ENCODE measurements at regions not wholly inside any gene's neighbourhood (a gene's known extent, or its start where the extent isn't known, plus 50 kb on each side); places are given as distances from the start of the nearest gene placed in this dataset.

DNA sequence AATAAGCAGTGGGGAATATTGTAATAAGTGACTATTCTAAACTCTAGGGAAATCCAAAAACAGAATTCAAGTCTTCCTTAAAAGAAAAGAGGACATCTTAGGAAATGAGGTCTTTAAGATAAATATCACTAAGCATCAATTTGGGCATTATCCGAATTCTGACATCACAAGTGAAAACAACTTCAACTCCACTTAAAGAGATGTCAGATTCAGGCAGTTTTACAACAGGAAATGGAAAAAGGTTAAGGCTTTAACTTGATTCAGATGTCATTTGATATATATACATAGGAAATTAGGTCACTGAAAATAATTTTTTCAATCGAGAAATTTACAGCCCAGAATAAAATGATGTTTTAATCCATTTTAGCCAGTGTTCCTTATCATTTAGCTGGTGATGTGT lies 435.4 kb downstream of the SETD4 start:
- DNase-seq (no peak), ATAC-seq (no peak), FAIRE-seq (no peak)
- 60 to 70% methylated on average over 2 of the region's 2 CpGs for WGBS, 2 donors
- Histone ChIP-seq H3K4me1 (no peaks in the 10 kb centered on the region), H3K4me3 (no peak overlapping the region), H3K9me3 (no peaks in the 10 kb centered on the region), H3K36me3 (no peaks in the 10 kb centered on the region), H3K27me3 (peaks cover 0 to 3% (median 0%) of the 10 kb centered on the region in 4 donors), H3K27ac (no peak overlapping the region)
- intact Hi-C loops (cut with DNase I), result no loop called here
- TF ChIP-seq, protein P1, sequence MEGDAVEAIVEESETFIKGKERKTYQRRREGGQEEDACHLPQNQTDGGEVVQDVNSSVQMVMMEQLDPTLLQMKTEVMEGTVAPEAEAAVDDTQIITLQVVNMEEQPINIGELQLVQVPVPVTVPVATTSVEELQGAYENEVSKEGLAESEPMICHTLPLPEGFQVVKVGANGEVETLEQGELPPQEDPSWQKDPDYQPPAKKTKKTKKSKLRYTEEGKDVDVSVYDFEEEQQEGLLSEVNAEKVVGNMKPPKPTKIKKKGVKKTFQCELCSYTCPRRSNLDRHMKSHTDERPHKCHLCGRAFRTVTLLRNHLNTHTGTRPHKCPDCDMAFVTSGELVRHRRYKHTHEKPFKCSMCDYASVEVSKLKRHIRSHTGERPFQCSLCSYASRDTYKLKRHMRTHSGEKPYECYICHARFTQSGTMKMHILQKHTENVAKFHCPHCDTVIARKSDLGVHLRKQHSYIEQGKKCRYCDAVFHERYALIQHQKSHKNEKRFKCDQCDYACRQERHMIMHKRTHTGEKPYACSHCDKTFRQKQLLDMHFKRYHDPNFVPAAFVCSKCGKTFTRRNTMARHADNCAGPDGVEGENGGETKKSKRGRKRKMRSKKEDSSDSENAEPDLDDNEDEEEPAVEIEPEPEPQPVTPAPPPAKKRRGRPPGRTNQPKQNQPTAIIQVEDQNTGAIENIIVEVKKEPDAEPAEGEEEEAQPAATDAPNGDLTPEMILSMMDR (IDR thresholded peaks at IDR 0.05), result no peak

DNA sequence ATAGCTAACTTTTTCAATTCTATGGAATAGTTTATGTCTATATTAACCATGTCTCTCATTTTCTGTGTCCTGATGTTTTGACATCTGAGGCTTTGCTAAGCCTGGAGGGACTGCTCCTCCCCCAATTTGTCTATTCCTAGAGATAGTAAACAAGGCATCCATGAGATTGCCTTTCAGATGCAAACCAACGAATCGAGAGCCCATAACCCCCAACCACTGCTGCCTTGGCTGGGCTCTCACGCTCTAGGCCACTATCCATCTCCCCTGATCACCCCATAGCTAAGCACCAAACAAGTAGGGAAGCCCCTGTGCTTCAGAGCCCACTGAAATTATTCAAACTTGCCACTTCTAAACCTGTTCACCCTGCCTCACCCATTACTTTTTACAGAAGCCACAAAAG lies 437.7 kb downstream of the SETD4 start:
- no peaks in the 10 kb centered on the region for H3K36me3 ChIP-seq
- FAIRE-seq (no peak), ATAC-seq (no peak), DNase-seq (no peak)
- intact Hi-C loops (cut with DNase I), result no loop called here
- TF ChIP-seq, protein P1 (IDR thresholded peaks at IDR 0.05), result no peak
- no peaks in the 10 kb centered on the region for H3K27me3 ChIP-seq
- H3K4me3 ChIP-seq, result no peak overlapping the region
- H3K9me3 ChIP-seq, result no peaks in the 10 kb centered on the region
- H3K4me1 ChIP-seq, result no peaks in the 10 kb centered on the region
- no peak overlapping the region for H3K27ac ChIP-seq
- 91 to 92% methylated on average over 3 of the region's 3 CpGs for WGBS, 2 donors

DNA sequence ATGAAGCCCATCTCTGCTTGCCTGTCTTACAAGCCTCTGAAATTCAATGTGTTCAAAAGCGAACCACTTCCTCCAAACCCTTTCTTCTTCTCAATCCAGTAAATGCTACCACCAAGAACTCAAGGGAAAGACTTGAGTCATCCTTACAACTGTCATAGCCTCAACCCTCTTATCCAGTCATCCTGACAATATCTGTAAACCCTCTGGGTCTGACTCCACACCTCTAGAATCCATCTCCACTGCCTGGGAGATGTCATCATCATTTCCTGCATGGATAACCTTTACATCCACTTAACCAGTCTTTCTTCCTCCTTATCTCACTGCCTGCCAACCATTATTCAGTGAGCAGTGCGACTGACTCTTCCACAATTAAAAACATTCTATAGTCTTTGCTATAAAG lies 441.1 kb downstream of the SETD4 start:
- no peak for DNase-seq

DNA sequence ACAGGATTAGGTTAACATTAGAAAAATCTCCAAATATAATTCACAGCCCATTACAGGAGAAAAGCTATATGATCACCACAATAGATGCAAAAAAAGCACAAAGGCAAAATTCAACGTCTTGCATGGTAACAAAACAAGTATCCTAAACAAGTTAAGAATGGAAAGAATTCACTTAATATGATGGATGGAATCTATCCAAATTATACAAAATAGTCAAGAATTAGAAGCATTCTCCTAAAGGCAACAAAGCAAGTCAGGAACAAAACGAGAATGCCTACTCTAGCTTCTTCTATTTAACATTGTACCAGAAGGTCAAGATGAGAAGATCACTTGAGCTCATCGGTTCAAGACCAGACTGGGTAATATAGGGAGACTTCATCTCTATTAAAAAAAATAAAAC lies 442.8 kb downstream of the SETD4 start:
- TF ChIP-seq, protein P1 (IDR thresholded peaks at IDR 0.05), result no peak
- 78 to 83% methylated on average over 3 of the region's 3 CpGs for WGBS, 2 donors
- ATAC-seq, result no peak
- Histone ChIP-seq H3K9me3 (no peaks in the 10 kb centered on the region), H3K27me3 (no peaks in the 10 kb centered on the region), H3K36me3 (no peaks in the 10 kb centered on the region), H3K27ac (no peak overlapping the region), H3K4me1 (peaks cover 0 to 5% (median 0%) of the 10 kb centered on the region in 3 donors), H3K4me3 (no peak overlapping the region)
- intact Hi-C loops (cut with DNase I), result no loop called here
- FAIRE-seq, result no peak
- DNase-seq, result no peak

More for the DNA sequence above, 441.1 kb downstream of the SETD4 start:
- no peak for ATAC-seq
- no peaks in the 10 kb centered on the region for H3K36me3 ChIP-seq
- FAIRE-seq, result no peak
- H3K27ac ChIP-seq, result no peak overlapping the region
- intact Hi-C loops (cut with DNase I), result no loop called here
- TF ChIP-seq, protein P1 (IDR thresholded peaks at IDR 0.05), result no peak
- WGBS, 2 donors, result 74 to 89% methylated on average over 2 of the region's 2 CpGs
- no peaks in the 10 kb centered on the region for H3K27me3 ChIP-seq
- H3K4me1 ChIP-seq, result peaks cover 0 to 5% (median 0%) of the 10 kb centered on the region in 3 donors
- H3K9me3 ChIP-seq, result no peaks in the 10 kb centered on the region
- H3K4me3 ChIP-seq, result no peak overlapping the region

DNA sequence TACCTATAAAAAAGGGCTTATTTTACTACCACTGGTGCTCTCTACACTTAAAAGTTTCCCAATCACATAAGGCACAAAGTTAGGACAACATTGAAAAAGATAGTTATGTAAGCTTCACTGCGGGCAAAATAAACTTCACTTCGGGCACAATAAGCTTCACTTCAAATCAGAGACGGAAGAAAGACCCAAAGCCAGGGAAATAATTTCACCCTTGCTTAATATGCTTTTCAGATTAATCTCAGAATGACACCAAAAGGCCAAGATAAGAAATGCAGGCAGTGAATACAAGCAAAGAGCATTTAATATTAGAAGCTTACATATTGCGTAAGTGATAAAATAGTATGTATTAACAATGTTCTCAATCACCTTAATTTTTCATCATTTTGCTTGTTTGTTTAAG lies 444.2 kb downstream of the SETD4 start:
- Histone ChIP-seq H3K36me3 (no peaks in the 10 kb centered on the region), H3K27me3 (no peaks in the 10 kb centered on the region), H3K27ac (no peak overlapping the region), H3K9me3 (no peaks in the 10 kb centered on the region), H3K4me1 (peaks cover 0 to 5% (median 0%) of the 10 kb centered on the region in 3 donors), H3K4me3 (no peak overlapping the region)
- no peak for DNase-seq
- peak; percentile 68 for FAIRE-seq
- intact Hi-C loops (cut with DNase I), result no loop called here
- 9 to 12% methylated on average over 4 of the region's 4 CpGs for WGBS, 2 donors
- TF ChIP-seq, protein P1 (IDR thresholded peaks at IDR 0.05), result peak in 2 of 4 donors; percentile 15 to 23
- ATAC-seq, result peak in 3 of 4 donors; percentile 66 to 83 (median 67)

Measured in pancreas (tissue), 10 donors.